Activated CD4-positive, alpha-beta memory T cell treated with anti-CD3 and anti-CD28 coated beads for 36 hours (primary cell): ENCODE measurements at regions not wholly inside any gene's neighbourhood (a gene's known extent, or its start where the extent isn't known, plus 50 kb on each side); places are given as distances from the start of the nearest gene placed in this dataset.

Source experiments
- CTCF ChIA-PET: fragments of 350-600 bp; sonication (Branson Sonifier 250); formaldehyde crosslinking; loops from one replicate; lab custom pipeline; 2021; ENCODE audit warnings: antibody characterized with exemption, inconsistent platforms; lab: Charles Lee
- POLR2A ChIA-PET: fragments of 350-600 bp; sonication (Branson Sonifier 250); formaldehyde crosslinking; loops from one replicate; lab custom pipeline; 2021; ENCODE audit warnings: antibody characterized with exemption; lab: Charles Lee
- DNase-seq: peaks from one replicate; pipeline ENCODE4 v3.0.0-alpha.2; 2020
- H3K27ac Mint-ChIP-seq: one replicate; pipeline ENCODE4 v1.8.0; 2021; ENCODE audit warnings: mixed read lengths
- H3K27me3 Mint-ChIP-seq: one replicate; pipeline ENCODE4 v1.8.0; 2021; ENCODE audit warnings: mixed read lengths
- H3K36me3 Mint-ChIP-seq: one replicate; pipeline ENCODE4 v1.8.0; 2021; ENCODE audit warnings: mixed read lengths
- H3K4me1 Mint-ChIP-seq: one replicate; pipeline ENCODE4 v1.8.0; 2021; ENCODE audit warnings: low read depth, mixed read lengths
- H3K4me3 Mint-ChIP-seq: one replicate; pipeline ENCODE4 v1.8.0; 2021; ENCODE audit warnings: mild to moderate bottlenecking, mixed read lengths
- H3K9me3 Mint-ChIP-seq: one replicate; pipeline ENCODE4 v1.8.0; 2021; ENCODE audit warnings: mixed read lengths
- intact Hi-C: fragments of 100-400 bp; cut with micrococcal nuclease; formaldehyde crosslinking; loops from one replicate; pipeline ENCODE4 v1.15.1; 2023

DNA sequence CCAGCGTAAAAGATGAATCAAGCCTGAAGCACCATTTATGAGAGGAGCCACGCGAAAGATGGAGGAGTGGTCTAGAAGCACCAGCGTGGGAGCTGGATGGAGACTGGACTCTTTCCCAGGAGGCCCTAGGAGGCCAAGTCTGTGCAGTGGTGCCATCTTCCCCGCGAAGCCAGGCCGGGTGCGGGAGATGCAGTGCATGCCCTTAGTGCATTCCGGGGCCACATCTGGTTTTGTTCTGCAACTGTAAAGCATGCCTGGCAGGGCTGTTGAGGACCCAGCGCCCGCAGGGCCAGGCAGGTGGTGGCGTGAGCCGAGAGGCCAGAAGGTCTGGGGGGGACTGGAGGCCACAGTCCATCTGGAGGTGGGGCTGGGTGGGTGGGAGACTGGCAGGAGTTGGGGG is 78.6 kb upstream of the ADRA2C start:
- Mint-ChIP-seq H3K36me3 (no peaks in the 10 kb centered on the region), H3K4me3 (no peak overlapping the region), H3K9me3 (no peaks in the 10 kb centered on the region), H3K27me3 (peaks cover 2% of the 10 kb centered on the region), H3K27ac (no peak overlapping the region), H3K4me1 (no peaks in the 10 kb centered on the region)
- DNase-seq, result no peak
- ChIA-PET CTCF (no interaction called here), POLR2A (no interaction called here)
- intact Hi-C loops, result no loop called here

DNA sequence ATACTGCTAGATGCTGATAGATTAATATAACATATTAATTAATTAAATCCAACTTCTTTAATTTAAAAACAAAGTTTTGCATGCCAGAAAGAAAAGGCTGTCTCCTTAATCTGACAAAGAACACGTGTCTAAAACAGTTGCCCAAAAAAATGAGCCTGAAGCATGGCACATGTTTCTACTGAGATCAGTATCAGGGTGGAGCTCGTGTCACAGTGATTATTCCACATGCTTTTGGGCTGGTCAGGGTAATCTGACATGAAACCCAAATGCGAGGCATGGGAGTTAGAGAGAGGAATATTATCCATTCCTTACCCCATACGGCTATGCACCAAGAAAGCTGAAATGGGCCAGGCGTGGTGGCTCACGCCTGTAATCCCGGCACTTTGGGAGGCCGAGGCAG is 79.4 kb upstream of the ADRA2C start:
- no peak for DNase-seq
- Mint-ChIP-seq H3K36me3 (no peaks in the 10 kb centered on the region), H3K4me1 (no peaks in the 10 kb centered on the region), H3K27me3 (peaks cover 3% of the 10 kb centered on the region), H3K4me3 (no peak overlapping the region), H3K9me3 (no peaks in the 10 kb centered on the region), H3K27ac (no peak overlapping the region)
- ChIA-PET CTCF (no interaction called here), POLR2A (no interaction called here)
- intact Hi-C loops, result no loop called here

DNA sequence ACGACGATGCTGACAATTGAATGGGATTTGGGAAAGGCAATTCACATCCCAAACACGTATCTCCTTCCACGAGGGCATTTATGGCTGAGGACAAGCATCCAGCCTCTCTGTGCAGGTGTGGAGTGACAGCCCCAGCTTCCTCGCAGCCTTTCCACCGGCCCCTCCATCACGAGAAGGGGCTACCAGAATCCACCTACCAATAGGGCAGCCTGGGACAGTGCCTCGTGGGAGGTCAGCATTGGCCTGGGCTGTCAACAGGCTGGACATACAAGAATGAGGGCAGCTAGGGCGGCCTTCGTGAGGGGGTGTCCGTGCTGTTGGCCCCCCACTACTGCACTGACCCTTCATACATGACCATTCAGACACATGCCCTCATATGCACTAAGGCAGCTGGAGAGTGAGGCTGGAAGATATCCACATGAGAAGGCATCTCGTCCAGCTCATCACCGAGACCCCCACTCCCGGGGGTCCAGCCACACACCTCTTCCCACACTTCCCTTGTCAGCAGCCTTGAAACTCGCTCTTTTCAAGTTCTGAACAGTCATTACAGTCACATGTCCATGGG is 81.0 kb upstream of the ADRA2C start:
- Mint-ChIP-seq H3K36me3 (no peaks in the 10 kb centered on the region), H3K4me1 (no peaks in the 10 kb centered on the region), H3K4me3 (no peak overlapping the region), H3K9me3 (no peaks in the 10 kb centered on the region), H3K27me3 (peaks cover 6% of the 10 kb centered on the region), H3K27ac (no peak overlapping the region)
- CTCF ChIA-PET, result no interaction called here
- no peak for DNase-seq
- intact Hi-C loops, result no loop called here
- POLR2A ChIA-PET, result no interaction called here

DNA sequence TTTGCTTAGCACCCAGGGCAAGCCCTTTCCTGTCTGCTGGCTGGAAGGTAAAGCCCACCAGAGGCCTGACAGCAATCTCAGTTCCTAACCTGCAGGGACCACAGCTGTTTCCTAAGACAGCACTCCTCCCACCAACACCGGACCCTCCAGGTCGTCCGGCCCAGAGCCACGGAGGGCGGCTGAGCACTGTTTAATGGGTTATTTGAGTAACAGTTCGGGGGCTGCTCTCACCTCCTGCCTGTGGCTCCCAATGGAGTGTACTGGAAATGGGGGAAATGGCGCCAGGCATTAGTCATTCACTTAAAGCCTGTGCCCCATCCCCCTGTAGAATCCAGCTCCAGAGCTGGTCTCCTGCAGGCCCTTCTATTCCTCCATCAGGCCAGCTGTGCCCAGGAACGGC is 81.6 kb upstream of the ADRA2C start:
- Mint-ChIP-seq H3K36me3 (no peaks in the 10 kb centered on the region), H3K27ac (no peak overlapping the region), H3K4me3 (no peak overlapping the region), H3K4me1 (no peaks in the 10 kb centered on the region), H3K27me3 (peaks cover 6% of the 10 kb centered on the region), H3K9me3 (no peaks in the 10 kb centered on the region)
- CTCF ChIA-PET, result no interaction called here
- POLR2A ChIA-PET, result no interaction called here
- DNase-seq, result no peak
- intact Hi-C loops, result no loop called here

DNA sequence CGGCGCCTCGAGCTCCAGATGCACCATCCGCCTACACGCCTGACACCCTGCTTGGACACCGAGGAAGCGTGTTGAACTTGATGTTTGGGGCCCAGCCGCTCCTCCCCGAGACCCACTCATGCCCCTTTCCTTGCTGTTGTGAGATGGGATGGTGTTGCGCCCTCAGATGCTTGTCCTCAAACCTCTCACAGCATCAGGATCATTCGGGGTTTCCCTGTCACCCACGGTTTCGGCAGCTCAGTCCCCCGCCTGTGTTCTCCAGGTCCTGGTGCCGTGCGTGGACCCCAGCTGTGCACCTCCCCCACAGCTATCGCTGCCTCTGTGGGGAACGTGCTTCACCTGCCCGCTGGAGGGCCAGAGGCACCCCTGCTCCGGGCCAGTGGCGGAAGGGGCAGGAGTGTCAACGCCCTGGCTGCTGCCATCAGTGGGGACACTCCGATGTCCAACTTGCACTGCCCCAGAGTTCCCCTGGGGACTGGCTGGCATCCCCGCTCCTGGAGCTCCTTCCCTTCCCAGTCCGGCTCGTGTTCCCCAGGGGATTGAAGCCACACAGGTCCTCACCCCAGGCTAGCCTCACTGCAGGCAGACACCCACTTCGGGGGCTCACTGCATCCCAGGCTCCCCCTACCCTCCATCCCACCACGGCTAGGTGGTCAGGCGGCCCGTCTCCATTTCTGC is 82.3 kb upstream of the ADRA2C start:
- intact Hi-C loops, result no loop called here
- ChIA-PET POLR2A (no interaction called here), CTCF (no interaction called here)
- no peak overlapping the region for H3K4me3 Mint-ChIP-seq
- no peaks in the 10 kb centered on the region for H3K4me1 Mint-ChIP-seq
- H3K27me3 Mint-ChIP-seq, result peaks cover 6% of the 10 kb centered on the region
- H3K27ac Mint-ChIP-seq, result no peak overlapping the region
- no peaks in the 10 kb centered on the region for H3K36me3 Mint-ChIP-seq
- H3K9me3 Mint-ChIP-seq, result no peaks in the 10 kb centered on the region
- no peak for DNase-seq

DNA sequence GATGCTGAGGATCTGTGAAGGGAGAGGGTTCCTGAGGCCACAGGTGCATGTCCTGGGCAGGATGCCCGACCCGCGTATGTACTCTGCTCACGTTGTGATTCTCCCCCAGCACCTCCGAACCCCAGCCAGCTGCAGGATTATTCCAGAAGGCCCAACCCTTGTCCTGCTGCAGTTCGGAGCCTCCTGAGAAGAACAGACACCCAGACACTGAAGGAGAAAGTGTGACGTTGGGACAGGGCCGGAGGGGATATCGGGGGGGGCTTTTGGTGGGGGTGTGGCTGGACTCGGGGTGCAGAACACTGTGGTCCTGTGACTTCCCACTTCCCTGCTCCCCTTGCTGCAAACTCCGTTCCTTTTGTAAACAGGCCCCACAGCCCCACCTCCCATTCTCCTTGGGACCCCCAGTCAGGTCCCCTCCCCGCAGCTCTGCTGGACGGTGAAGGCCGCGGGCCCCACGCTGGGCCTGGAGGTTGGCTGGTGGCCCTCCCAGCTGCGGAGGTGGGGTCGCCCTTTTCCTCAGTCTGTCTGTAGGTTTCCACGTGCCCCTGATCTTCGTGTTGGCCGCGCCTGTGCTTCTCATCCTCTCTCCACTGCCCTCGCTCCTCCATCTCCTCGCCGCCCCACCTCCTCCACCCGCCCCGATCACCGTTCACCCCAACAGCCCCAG is 83.0 kb upstream of the ADRA2C start:
- no peak overlapping the region for H3K4me3 Mint-ChIP-seq
- no peak for DNase-seq
- CTCF ChIA-PET, result no interaction called here
- intact Hi-C loops, result no loop called here
- no peaks in the 10 kb centered on the region for H3K9me3 Mint-ChIP-seq
- no peak overlapping the region for H3K27ac Mint-ChIP-seq
- H3K36me3 Mint-ChIP-seq, result no peaks in the 10 kb centered on the region
- H3K27me3 Mint-ChIP-seq, result peaks cover 6% of the 10 kb centered on the region
- H3K4me1 Mint-ChIP-seq, result no peaks in the 10 kb centered on the region
- POLR2A ChIA-PET, result no interaction called here

DNA sequence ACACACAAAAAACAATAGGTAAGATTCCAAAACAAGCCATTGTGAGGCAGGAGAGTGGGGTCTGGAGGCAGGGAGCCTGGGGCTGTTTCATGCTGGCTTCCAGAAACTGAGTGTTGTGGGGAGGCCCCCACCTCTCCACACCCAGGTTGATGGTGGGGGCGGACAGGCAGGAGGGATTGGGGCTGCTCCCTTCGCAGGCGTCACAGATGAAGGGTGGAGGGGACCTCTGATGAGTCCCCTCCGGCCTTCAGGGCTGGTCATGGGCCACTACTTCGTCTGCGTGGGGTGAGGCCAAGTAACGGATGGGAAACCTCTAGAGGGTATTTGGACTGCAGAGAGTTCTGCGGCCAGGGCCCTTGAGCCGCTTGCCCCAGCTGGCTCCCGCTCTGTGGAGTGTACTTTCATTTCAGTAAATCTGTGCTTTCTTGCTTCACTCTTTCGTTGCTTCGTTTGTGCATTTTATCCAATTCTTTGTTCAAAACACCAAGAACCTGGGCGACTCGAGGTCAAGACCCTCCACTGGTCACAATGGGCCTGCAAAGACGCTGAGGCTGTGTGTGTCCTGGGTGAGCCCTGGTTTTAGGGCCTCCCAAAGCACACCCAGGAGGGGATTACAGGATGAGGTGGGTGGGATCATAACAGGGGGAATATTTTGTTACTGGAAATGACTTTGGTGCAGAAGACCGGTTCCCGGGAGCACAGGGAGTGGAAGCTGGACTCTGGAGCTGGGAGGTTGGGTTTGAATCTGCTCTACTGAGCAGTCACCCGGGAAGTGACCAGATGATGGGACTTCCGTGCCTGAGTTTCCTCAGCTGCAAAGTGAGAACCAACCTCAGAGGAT is 83.7 kb upstream of the ADRA2C start:
- POLR2A ChIA-PET, result no interaction called here
- peaks cover 6% of the 10 kb centered on the region for H3K27me3 Mint-ChIP-seq
- CTCF ChIA-PET, result no interaction called here
- no peaks in the 10 kb centered on the region for H3K4me1 Mint-ChIP-seq
- intact Hi-C loops, result no loop called here
- no peaks in the 10 kb centered on the region for H3K9me3 Mint-ChIP-seq
- no peak overlapping the region for H3K4me3 Mint-ChIP-seq
- no peaks in the 10 kb centered on the region for H3K36me3 Mint-ChIP-seq
- DNase-seq, result no peak
- H3K27ac Mint-ChIP-seq, result no peak overlapping the region

DNA sequence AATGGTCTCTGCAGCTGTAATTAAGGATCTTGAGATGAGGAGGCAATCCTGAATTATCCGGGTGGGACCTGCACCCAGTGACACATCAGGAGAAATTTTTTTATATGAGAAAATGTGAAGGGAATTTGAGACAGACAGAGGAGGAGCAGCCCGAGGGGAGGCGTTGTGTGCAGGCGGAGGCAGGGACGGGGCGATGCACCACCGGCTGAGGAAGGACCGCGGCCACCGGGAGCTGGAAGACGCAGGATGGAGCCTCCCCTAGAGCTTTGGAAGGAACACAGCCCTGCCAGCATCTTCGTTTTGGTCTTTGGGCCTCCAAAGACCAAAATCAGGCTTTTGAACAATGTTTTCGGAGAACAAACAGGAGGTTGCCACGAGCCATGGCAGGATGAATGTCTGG is 85.0 kb upstream of the ADRA2C start:
- no peaks in the 10 kb centered on the region for H3K4me1 Mint-ChIP-seq
- POLR2A ChIA-PET, result no interaction called here

DNA sequence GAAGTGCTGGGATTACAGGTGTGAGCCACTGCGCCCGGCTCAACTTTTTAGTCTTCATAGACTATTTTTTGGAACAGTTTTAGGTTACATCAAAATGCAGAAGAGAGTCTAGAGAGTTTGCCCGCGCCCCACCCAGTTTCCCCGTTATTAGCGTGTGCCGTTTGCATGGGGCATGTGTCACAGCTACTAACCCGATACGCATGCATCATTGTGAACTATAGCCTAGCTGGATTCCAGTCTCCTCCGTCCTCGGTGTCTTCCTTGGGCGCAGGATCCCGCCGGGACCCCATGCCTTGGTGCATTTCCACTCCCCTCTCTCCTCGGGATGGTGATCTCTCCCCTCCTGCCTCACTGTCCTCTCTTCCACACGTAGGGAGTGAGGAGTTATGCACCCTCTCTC is 85.5 kb upstream of the ADRA2C start:
- H3K27me3 Mint-ChIP-seq, result peaks cover 6% of the 10 kb centered on the region
- POLR2A ChIA-PET, result no interaction called here
- H3K27ac Mint-ChIP-seq, result no peak overlapping the region

More for the DNA sequence above, 85.0 kb upstream of the ADRA2C start:
- CTCF ChIA-PET, result no interaction called here
- Mint-ChIP-seq H3K27ac (no peak overlapping the region), H3K27me3 (peaks cover 6% of the 10 kb centered on the region), H3K4me3 (no peak overlapping the region), H3K9me3 (no peaks in the 10 kb centered on the region), H3K36me3 (no peaks in the 10 kb centered on the region)
- intact Hi-C loops, result no loop called here
- DNase-seq, result no peak

DNA sequence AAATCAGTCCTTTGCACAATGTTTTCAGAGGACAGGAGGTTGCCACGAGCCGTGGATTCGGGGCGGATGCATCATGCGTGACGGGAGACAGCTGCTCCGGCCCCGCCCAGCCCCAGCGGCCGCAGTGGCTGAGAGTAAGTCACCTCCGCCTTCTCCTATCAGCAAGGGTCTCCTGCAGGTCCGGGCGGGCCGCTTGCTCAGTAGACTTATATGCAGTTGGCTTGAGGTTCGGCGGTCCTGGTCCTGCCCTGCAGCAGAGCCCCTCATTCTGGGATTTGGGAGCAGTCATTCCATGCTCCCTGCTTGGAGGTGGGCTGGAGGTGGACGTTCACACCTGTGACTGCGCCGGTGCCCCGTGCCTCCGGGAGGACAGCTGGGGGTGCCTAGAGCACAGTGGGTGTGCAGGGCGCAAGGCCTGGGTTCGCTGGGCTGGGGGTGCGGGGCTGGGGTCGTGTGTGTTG is 86.3 kb upstream of the ADRA2C start:
- intact Hi-C loops, result no loop called here
- DNase-seq, result no peak
- Mint-ChIP-seq H3K27ac (no peak overlapping the region), H3K4me3 (no peak overlapping the region), H3K4me1 (no peaks in the 10 kb centered on the region), H3K36me3 (no peaks in the 10 kb centered on the region), H3K27me3 (peaks cover 9% of the 10 kb centered on the region), H3K9me3 (no peaks in the 10 kb centered on the region)
- CTCF ChIA-PET, result no interaction called here
- POLR2A ChIA-PET, result no interaction called here

More for the DNA sequence above, 85.5 kb upstream of the ADRA2C start:
- H3K36me3 Mint-ChIP-seq, result no peaks in the 10 kb centered on the region
- H3K4me3 Mint-ChIP-seq, result no peak overlapping the region
- no peaks in the 10 kb centered on the region for H3K4me1 Mint-ChIP-seq
- no peak for DNase-seq
- CTCF ChIA-PET, result no interaction called here
- H3K9me3 Mint-ChIP-seq, result no peaks in the 10 kb centered on the region
- intact Hi-C loops, result no loop called here

DNA sequence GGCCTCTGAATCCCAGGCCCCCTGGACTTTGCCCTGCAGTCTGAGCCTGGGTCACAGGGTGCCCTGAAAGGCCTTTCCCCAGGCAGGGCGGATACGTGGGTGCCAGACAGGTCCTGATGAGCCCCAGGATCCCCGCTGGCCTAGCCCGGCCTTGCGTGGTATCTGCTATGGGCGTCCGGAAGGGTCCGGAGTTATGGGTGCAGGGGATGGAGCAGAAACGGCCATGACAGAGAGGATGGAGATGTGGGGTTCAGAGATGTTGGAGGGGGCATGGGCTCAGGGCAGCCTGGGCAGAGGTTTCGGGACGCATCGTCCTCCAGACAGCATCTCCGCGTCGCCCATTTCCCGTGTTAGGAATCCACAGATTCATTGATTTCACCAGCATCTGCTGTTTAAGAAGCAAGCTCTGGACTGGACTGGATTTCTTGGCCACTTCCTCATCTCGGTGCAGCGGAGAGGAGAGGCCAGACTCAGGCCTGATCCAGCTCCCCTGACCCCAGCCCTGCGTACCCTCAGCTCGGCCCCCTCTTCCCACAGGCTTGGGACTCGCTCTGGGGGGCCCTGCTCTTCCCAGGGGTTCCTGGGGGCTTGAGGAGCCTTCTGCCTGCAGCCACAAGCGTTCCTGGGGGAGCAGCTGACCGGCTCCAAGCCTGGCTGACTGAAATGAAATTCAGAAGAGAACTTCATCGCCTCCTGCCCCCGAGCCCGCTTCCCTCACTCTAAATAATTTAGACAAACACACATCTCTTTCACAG is 86.9 kb upstream of the ADRA2C start:
- H3K36me3 Mint-ChIP-seq, result no peaks in the 10 kb centered on the region
- peaks cover 9% of the 10 kb centered on the region for H3K27me3 Mint-ChIP-seq
- H3K4me3 Mint-ChIP-seq, result no peak overlapping the region
- intact Hi-C loops, result no loop called here
- H3K27ac Mint-ChIP-seq, result no peak overlapping the region
- POLR2A ChIA-PET, result interaction anchor here (0.7 kb wide), 1 partner anchor 719 kb away, joined by 7 read pairs; no protein-coding TSS in a partner anchor
- H3K4me1 Mint-ChIP-seq, result no peaks in the 10 kb centered on the region
- CTCF ChIA-PET, result no interaction called here
- H3K9me3 Mint-ChIP-seq, result no peaks in the 10 kb centered on the region
- DNase-seq, result no peak

DNA sequence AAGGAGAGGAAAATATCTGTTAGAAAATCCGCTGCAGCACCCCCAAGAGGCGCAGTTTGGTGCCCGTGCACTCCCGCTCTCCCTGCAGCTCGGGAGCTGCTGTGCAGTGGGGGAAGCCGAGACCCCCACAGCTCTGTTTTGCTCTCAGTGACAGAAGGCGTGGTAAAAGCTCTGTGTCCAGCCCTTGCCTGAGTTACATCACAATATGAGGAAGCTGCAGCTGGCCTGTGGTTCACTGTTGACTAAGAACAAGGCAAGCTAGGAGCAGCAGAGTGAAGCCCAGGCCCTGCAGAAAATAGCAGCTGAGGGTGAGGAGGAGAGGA is 88.5 kb upstream of the ADRA2C start:
- CTCF ChIA-PET, result no interaction called here
- Mint-ChIP-seq H3K4me1 (no peaks in the 10 kb centered on the region), H3K4me3 (no peak overlapping the region), H3K27me3 (peaks cover 12% of the 10 kb centered on the region), H3K36me3 (no peaks in the 10 kb centered on the region), H3K9me3 (peaks cover 7% of the 10 kb centered on the region), H3K27ac (no peak overlapping the region)
- POLR2A ChIA-PET, result no interaction called here
- intact Hi-C loops, result no loop called here
- DNase-seq, result no peak
